HCT116 (cell line): ENCODE measurements at regions not wholly inside any gene's neighbourhood (a gene's known extent, or its start where the extent isn't known, plus 50 kb on each side); places are given as distances from the start of the nearest gene placed in this dataset.
A peak's percentile ranks its signal among the peaks of the same experiment; 100 is the strongest.

ENCODE experiments used
- ATAC-seq: fragments of 200-7000 bp; cut with Tn5 transposase; 2 replicates; pipeline ENCODE4 v1.9.1; 2020; ENCODE audit warnings: mild to moderate bottlenecking, moderate library complexity
- BruUV-seq: library from RNA; stranded (reverse); fragments of 400-500 nt; replicated peaks from 2 replicates; lab custom pipeline; 2021; lab: Mats Ljungman, UMichigan
- CTCF ChIA-PET: fragments of 300-600 bp; sonication (Branson Sonifier 250); formaldehyde crosslinking; loops from one replicate; lab custom pipeline; 2021; ENCODE audit warnings: antibody characterized with exemption; lab: Charles Lee
- POLR2A ChIA-PET: fragments of 300-600, 350-600 bp; sonication (Branson Sonifier 250); formaldehyde crosslinking; loops from one replicate; lab custom pipeline; 2021; ENCODE audit warnings: antibody characterized with exemption; lab: Charles Lee
- RAD21 ChIA-PET, 2 experiments: fragments of 300-600 bp; sonication (Branson Sonifier 250); formaldehyde crosslinking; loops; one replicate each; lab custom pipeline; 2023; ENCODE audit warnings: low total read pairs in 2 of 2; ENCODE audit not compliant: uncharacterized antibody in 2 of 2, unreplicated experiment in 2 of 2, low non-redundant PET in 1 of 2; lab: Charles Lee
- DNase-seq: peaks from one replicate; pipeline ENCODE4 v3.0.0-alpha.2; 2010; ENCODE audit warnings: low read depth, low spot score
- H2AFZ ChIP-seq: fragments of 200-600 bp; shearing (Covaris generic), sonication (generic); 2 replicates; pipeline ENCODE4 v1.6.1; 2017; ENCODE audit warnings: low read depth, mixed run types, mixed read lengths, antibody characterized with exemption, low read length; ENCODE audit not compliant: poor library complexity, severe bottlenecking
- H3K27ac ChIP-seq: 2 replicates; pipeline ENCODE4 v1.5.1; 2012; ENCODE audit warnings: low read depth, low read length
- H3K27me3 ChIP-seq: fragments of 200-600 bp; sonication (generic); 2 replicates; pipeline ENCODE4 v1.6.1; 2016; ENCODE audit warnings: mixed run types, low read length, mixed read lengths; ENCODE audit not compliant: insufficient read depth
- H3K36me3 ChIP-seq, 2 experiments: fragments of 200-500 bp in 1 of 2; fragments of 200-600 bp in 1 of 2; sonication (Bioruptor generic) in 1 of 2; sonication (generic) in 1 of 2; 2 replicates each; pipeline versions ENCODE4 v1.5.1 to v1.6.1; 2014 to 2016; ENCODE audit warnings: low read length in 2 of 2, inconsistent platforms in 1 of 2, mixed read lengths in 1 of 2, mixed run types in 1 of 2; ENCODE audit not compliant: insufficient read depth in 2 of 2, control insufficient read depth in 1 of 2
- H3K4me1 ChIP-seq, 2 experiments: fragments of 200-600 bp in 1 of 2; sonication (generic) in 1 of 2; 2 replicates each; pipeline versions ENCODE4 v1.5.1 to v1.6.1; 2012 to 2017; ENCODE audit warnings: low read length in 2 of 2, inconsistent platforms in 1 of 2, mild to moderate bottlenecking in 1 of 2, mixed read lengths in 1 of 2, mixed run types in 1 of 2, moderate library complexity in 1 of 2; ENCODE audit not compliant: insufficient read depth in 2 of 2, control insufficient read depth in 1 of 2
- H3K4me2 ChIP-seq: fragments of 200-600 bp; sonication (generic); 2 replicates; pipeline ENCODE4 v1.6.1; 2017; ENCODE audit warnings: mixed run types, low read length, mixed read lengths
- H3K4me3 ChIP-seq, 2 experiments: fragments of 200-600 bp in 1 of 2; sonication (generic) in 1 of 2; replicated peaks in 1 of 2; 2 replicates each; pipeline ENCODE4 v1.5.1; 2011 to 2016; ENCODE audit warnings: low read length in 2 of 2, control low read depth in 1 of 2, low read depth in 1 of 2, mild to moderate bottlenecking in 1 of 2, mixed read lengths in 1 of 2, mixed run types in 1 of 2
- H3K79me2 ChIP-seq: fragments of 200-600 bp; sonication (generic); 2 replicates; pipeline ENCODE4 v1.6.1; 2017; ENCODE audit warnings: mild to moderate bottlenecking, mixed run types, low read length, moderate library complexity, mixed read lengths; ENCODE audit not compliant: insufficient read depth
- H3K9ac ChIP-seq: fragments of 200-600 bp; sonication (generic); 2 replicates; pipeline ENCODE4 v1.6.1; 2016; ENCODE audit warnings: low read length, mixed read lengths
- H3K9me2 ChIP-seq: fragments of 200-600 bp; sonication (generic), shearing (Covaris generic); 2 replicates; pipeline ENCODE4 v1.6.1; 2017; ENCODE audit warnings: mixed run types, mild to moderate bottlenecking, moderate library complexity; ENCODE audit not compliant: insufficient read depth
- H3K9me3 ChIP-seq, 2 experiments: fragments of 200-500 bp in 1 of 2; fragments of 200-600 bp in 1 of 2; sonication (Bioruptor generic) in 1 of 2; sonication (generic) in 1 of 2; 2 replicates each; pipeline ENCODE4 v1.6.1; 2014 to 2017; ENCODE audit warnings: low read length in 2 of 2, mixed read lengths in 2 of 2, inconsistent platforms in 1 of 2, low read depth in 1 of 2, mild to moderate bottlenecking in 1 of 2, mixed run types in 1 of 2, moderate library complexity in 1 of 2; ENCODE audit not compliant: control insufficient read depth in 1 of 2, insufficient read depth in 1 of 2
- H4K20me1 ChIP-seq: fragments of 200-600 bp; sonication (generic), shearing (Covaris generic); 2 replicates; pipeline ENCODE4 v1.6.1; 2017; ENCODE audit warnings: mixed run types, mild to moderate bottlenecking, moderate library complexity; ENCODE audit not compliant: insufficient read depth
- CBX3 ChIP-seq: IDR thresholded peaks from 2 replicates; pipeline ENCODE4 v1.6.1; 2012; ENCODE audit warnings: low read depth
- EGR1 ChIP-seq: IDR thresholded peaks from 2 replicates; pipeline ENCODE4 v1.6.1; 2012; ENCODE audit warnings: low read depth
- EZH2 ChIP-seq: fragments of 200-600 bp; sonication (generic); IDR thresholded peaks from 2 replicates; pipeline ENCODE4 v1.6.1; 2017; ENCODE audit warnings: antibody characterized with exemption, mixed run types
- FOSL1 ChIP-seq: IDR thresholded peaks from 2 replicates; pipeline ENCODE4 v1.6.1; 2012; ENCODE audit warnings: low read depth
- MAX ChIP-seq: IDR thresholded peaks from 2 replicates; pipeline ENCODE4 v1.6.1; 2012
- RAD21 ChIP-seq: IDR thresholded peaks from 2 replicates; pipeline ENCODE4 v1.6.1; 2012; ENCODE audit warnings: low read depth, mild to moderate bottlenecking
- SIN3A ChIP-seq: IDR thresholded peaks from 2 replicates; pipeline ENCODE4 v1.6.1; 2012; ENCODE audit warnings: low read depth
- YY1 ChIP-seq: IDR thresholded peaks from 2 replicates; pipeline ENCODE4 v1.6.1; 2011; ENCODE audit warnings: low read length, low read depth, moderate library complexity, mild to moderate bottlenecking; ENCODE audit not compliant: insufficient replicate concordance; ENCODE audit errors: extremely low read depth
- ZNF274 ChIP-seq: fragments of 200-500 bp; sonication (Bioruptor generic); IDR thresholded peaks from 2 replicates; pipeline ENCODE4 v1.6.1; 2014; ENCODE audit warnings: mild to moderate bottlenecking, low read depth, low read length, inconsistent platforms
- intact Hi-C: fragments of 100-400 bp; cut with micrococcal nuclease; formaldehyde crosslinking; loops from 2 replicates; pipeline ENCODE4 v1.10.0; 2022
- TF ChIP-seq, protein P1 (sequence below), 3 experiments: fragments of 200-600 bp in 1 of 3; sonication (generic) in 1 of 3; IDR thresholded peaks in 2 of 3; conservative IDR thresholded peaks in 1 of 3; 2 replicates each; pipeline ENCODE4 v1.5.1; 2012 to 2017; ENCODE audit warnings: low read depth in 2 of 3, low read length in 2 of 3, antibody characterized with exemption in 1 of 3, borderline replicate concordance in 1 of 3, control low read depth in 1 of 3, mild to moderate bottlenecking in 1 of 3, mixed read lengths in 1 of 3, mixed run types in 1 of 3, moderate library complexity in 1 of 3; ENCODE audit not compliant: insufficient read depth in 1 of 3

GRCh38 chr7:35424869-35425495, 171.1 kb upstream of the TBX20 start:
- Histone ChIP-seq H3K9ac (no peak overlapping the region), H3K9me3 (no peaks in the 10 kb centered on the region), H3K79me2 (no peaks in the 10 kb centered on the region), H3K27ac (no peak overlapping the region), H4K20me1 (no peaks in the 10 kb centered on the region), H2AFZ (no peak overlapping the region), H3K4me1 (no peaks in the 10 kb centered on the region), H3K4me3 (no peak overlapping the region), H3K4me2 (no peak overlapping the region), H3K9me2 (no peaks in the 10 kb centered on the region), H3K36me3 (no peaks in the 10 kb centered on the region), H3K27me3 (peaks cover 9% of the 10 kb centered on the region; the same call in 1 of the 2 replicates)
- ChIA-PET POLR2A (no interaction called here), RAD21 (interaction anchor here (0.6 to 1.1 kb wide), 6 partner anchors 12 to 747 kb away, joined by 3 read pairs; no protein-coding TSS in a partner anchor), CTCF (interaction anchor here (0.9 to 1.5 kb wide), 18 partner anchors 10 to 199 kb away, joined by 3 to 15 read pairs (median 3); no protein-coding TSS in a partner anchor)
- BruUV-seq, result no TSS peak
- peak; percentile 43 for DNase-seq
- TF ChIP-seq EGR1, result no peak
- TF ChIP-seq RAD21, result peak; percentile 73
- TF ChIP-seq, protein P1, sequence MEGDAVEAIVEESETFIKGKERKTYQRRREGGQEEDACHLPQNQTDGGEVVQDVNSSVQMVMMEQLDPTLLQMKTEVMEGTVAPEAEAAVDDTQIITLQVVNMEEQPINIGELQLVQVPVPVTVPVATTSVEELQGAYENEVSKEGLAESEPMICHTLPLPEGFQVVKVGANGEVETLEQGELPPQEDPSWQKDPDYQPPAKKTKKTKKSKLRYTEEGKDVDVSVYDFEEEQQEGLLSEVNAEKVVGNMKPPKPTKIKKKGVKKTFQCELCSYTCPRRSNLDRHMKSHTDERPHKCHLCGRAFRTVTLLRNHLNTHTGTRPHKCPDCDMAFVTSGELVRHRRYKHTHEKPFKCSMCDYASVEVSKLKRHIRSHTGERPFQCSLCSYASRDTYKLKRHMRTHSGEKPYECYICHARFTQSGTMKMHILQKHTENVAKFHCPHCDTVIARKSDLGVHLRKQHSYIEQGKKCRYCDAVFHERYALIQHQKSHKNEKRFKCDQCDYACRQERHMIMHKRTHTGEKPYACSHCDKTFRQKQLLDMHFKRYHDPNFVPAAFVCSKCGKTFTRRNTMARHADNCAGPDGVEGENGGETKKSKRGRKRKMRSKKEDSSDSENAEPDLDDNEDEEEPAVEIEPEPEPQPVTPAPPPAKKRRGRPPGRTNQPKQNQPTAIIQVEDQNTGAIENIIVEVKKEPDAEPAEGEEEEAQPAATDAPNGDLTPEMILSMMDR (IDR thresholded peaks at IDR 0.05 in 2 of 3, conservative IDR thresholded peaks at IDR 0.05 in 1 of 3; ENCODE audit: borderline replicate concordance in 1 of 3, insufficient read depth in 1 of 3, low read depth in 2 of 3, low read length in 2 of 3), result peak; percentile 81 to 86 (median 84)
- no peak for TF ChIP-seq FOSL1
- TF ChIP-seq ZNF274, result no peak
- intact Hi-C loops, result loop anchor here (1.0 to 2.0 kb wide), 4 partner anchors 95 to 482 kb away; no protein-coding TSS in a partner anchor
- ATAC-seq, result peak; percentile 95

- no peaks in the 10 kb centered on the region for H4K20me1 ChIP-seq
- no peaks in the 10 kb centered on the region for H3K4me1 ChIP-seq
- H3K27me3 ChIP-seq, result peaks cover 11% of the 10 kb centered on the region; the same call in 1 of the 2 replicates
- no peak for TF ChIP-seq RAD21
- no peak for TF ChIP-seq MAX
- TF ChIP-seq CBX3, result no peak
- TF ChIP-seq FOSL1, result no peak
- TF ChIP-seq YY1, result no peak
- no peak for TF ChIP-seq EZH2
- TF ChIP-seq EGR1, result no peak
- no peak for TF ChIP-seq SIN3A
- H3K9me3 ChIP-seq, result no peaks in the 10 kb centered on the region
- H3K79me2 ChIP-seq, result no peaks in the 10 kb centered on the region
- no peak overlapping the region for H3K9ac ChIP-seq
- ChIA-PET RAD21 (interaction anchor here (1.1 kb wide), 2 partner anchors 11 to 96 kb away, joined by 3 read pairs; no protein-coding TSS in a partner anchor), POLR2A (no interaction called here), CTCF (interaction anchor here (0.9 to 1.5 kb wide), 17 partner anchors 9 to 200 kb away, joined by 3 to 15 read pairs (median 3); no protein-coding TSS in a partner anchor)
- no peak overlapping the region for H3K4me2 ChIP-seq
- no peaks in the 10 kb centered on the region for H3K36me3 ChIP-seq
- H3K27ac ChIP-seq, result no peak overlapping the region
- no peaks in the 10 kb centered on the region for H3K9me2 ChIP-seq
- no peak overlapping the region for H2AFZ ChIP-seq
- intact Hi-C loops, result loop anchor here (2.0 kb wide), 1 partner anchor 482 kb away; no protein-coding TSS in a partner anchor
- BruUV-seq, result no TSS peak
- DNase-seq (no peak), ATAC-seq (0 out of 2 replicates have a peak, but pooled peaks have one; percentile 9)
- no peak overlapping the region for H3K4me3 ChIP-seq
Observed at GRCh38 chr7:35424440-35424839, 170.5 kb upstream of the TBX20 start.
